ENCODE measurements at regions not wholly inside any gene's neighbourhood (a gene's known extent, or its start where the extent isn't known, plus 50 kb on each side); places are given as distances from the start of the nearest gene placed in this dataset.
"Not testable (repeated sequence)": the region's sequence is repeated elsewhere in the genome, so short reads cannot be mapped to it uniquely, and the experiment has no call there.

GRCh38 chr13:50152655-50153309 is 137.5 kb downstream of the KCNRG start:
- H3K27ac ChIP-seq = no peak overlapping the region
- no peak for DNase-seq (ENCODE audit: low read depth, low spot score)

GRCh38 chr13:50153401-50153800 is 138.2 kb downstream of the KCNRG start:
- DNase-seq (ENCODE audit: low read depth, low spot score) = no peak
- H3K27ac ChIP-seq = no peak overlapping the region

GRCh38 chr13:50153876-50154275 is 138.6 kb downstream of the KCNRG start:
- H3K27ac ChIP-seq = no peak overlapping the region
- no peak for DNase-seq (ENCODE audit: low read depth, low spot score)

GRCh38 chr13:50154697-50155096 is 139.5 kb downstream of the KCNRG start:
- DNase-seq (ENCODE audit: low read depth, low spot score) = no peak
- no peak overlapping the region for H3K27ac ChIP-seq

GRCh38 chr13:50156140-50156539 is 140.9 kb downstream of the KCNRG start:
- no peak overlapping the region for H3K27ac ChIP-seq
- no peak for DNase-seq (ENCODE audit: low read depth, low spot score)

GRCh38 chr13:50156561-50157127 is 141.4 kb downstream of the KCNRG start:
- no peak overlapping the region for H3K27ac ChIP-seq
- DNase-seq (ENCODE audit: low read depth, low spot score) = no peak

GRCh38 chr13:50158385-50159165 is 143.3 kb downstream of the KCNRG start:
- no peak for DNase-seq (ENCODE audit: low read depth, low spot score)
- H3K27ac ChIP-seq = no peak overlapping the region

- DNase-seq (ENCODE audit: low read depth, low spot score) = no peak
- H3K27ac ChIP-seq = no peak overlapping the region
Observed at GRCh38 chr13:50159607-50160006, 144.4 kb downstream of the KCNRG start.

- DNase-seq (ENCODE audit: low read depth, low spot score) = no peak
Observed at GRCh38 chr13:50161052-50161451, 145.8 kb downstream of the KCNRG start.

GRCh38 chr13:50162001-50162400 is 146.8 kb downstream of the KCNRG start:
- no peak for DNase-seq (ENCODE audit: low read depth, low spot score)
- H3K27ac ChIP-seq = no peak overlapping the region

More at GRCh38 chr13:50161052-50161451, 145.8 kb downstream of the KCNRG start:
- H3K27ac ChIP-seq = no peak overlapping the region

GRCh38 chr13:50162567-50162966 is 147.3 kb downstream of the KCNRG start:
- no peak for DNase-seq (ENCODE audit: low read depth, low spot score)
- H3K27ac ChIP-seq = no peak overlapping the region

GRCh38 chr13:50167224-50167947 is 152.1 kb downstream of the KCNRG start:
- no peak for DNase-seq (ENCODE audit: low read depth, low spot score)

GRCh38 chr13:50167967-50168366 is 152.7 kb downstream of the KCNRG start:
- DNase-seq (ENCODE audit: low read depth, low spot score) = no peak

More at GRCh38 chr13:50167224-50167947, 152.1 kb downstream of the KCNRG start:
- no peak overlapping the region for H3K27ac ChIP-seq

GRCh38 chr13:50168786-50169185 is 153.5 kb downstream of the KCNRG start:
- DNase-seq (ENCODE audit: low read depth, low spot score) = no peak
- no peak overlapping the region for H3K27ac ChIP-seq

More at GRCh38 chr13:50167967-50168366, 152.7 kb downstream of the KCNRG start:
- H3K27ac ChIP-seq = no peak overlapping the region

GRCh38 chr13:50170447-50171037 is 155.3 kb downstream of the KCNRG start:
- H3K27ac ChIP-seq = no peak overlapping the region
- DNase-seq (ENCODE audit: low read depth, low spot score) = no peak

GRCh38 chr13:50171590-50172282 is 156.5 kb downstream of the KCNRG start:
- no peak overlapping the region for H3K27ac ChIP-seq
- no peak for DNase-seq (ENCODE audit: low read depth, low spot score)

GRCh38 chr13:50173045-50173444 is 157.8 kb downstream of the KCNRG start:
- H3K27ac ChIP-seq; DNase-seq (ENCODE audit: low read depth, low spot score): not testable (repeated sequence)

GRCh38 chr13:50174630-50175029 is 159.4 kb downstream of the KCNRG start:
- no peak for DNase-seq (ENCODE audit: low read depth, low spot score)
- H3K27ac ChIP-seq = no peak overlapping the region

- H3K27ac ChIP-seq = no peak overlapping the region
- DNase-seq (ENCODE audit: low read depth, low spot score) = no peak
Observed at GRCh38 chr13:50179977-50180376, 164.7 kb downstream of the KCNRG start.

Measured in epithelial cell of prostate (primary cell).